HG02840 (cell line): ENCODE measurements at regions not wholly inside any gene's neighbourhood (a gene's known extent, or its start where the extent isn't known, plus 50 kb on each side); places are given as distances from the start of the nearest gene placed in this dataset.
"Not testable (repeated sequence)": the region's sequence is repeated elsewhere in the genome, so short reads cannot be mapped to it uniquely, and the experiment has no call there.

ENCODE experiments used
- ATAC-seq: cut with Tn5 transposase; IDR thresholded peaks from one replicate; pipeline ENCODE4 v1.9.1; 2021; ENCODE audit warnings: mild to moderate bottlenecking, moderate library complexity, moderate number of reproducible peaks; ENCODE audit not compliant: unreplicated experiment, low FRiP score

GRCh38 chr10:111249925-111250324 lies 173.1 kb downstream of the ADRA2A start:
- ATAC-seq: no peak

- ATAC-seq: no peak
These were observed 184.3 kb downstream of the ADRA2A start for GRCh38 chr10:111261081-111261615.

- no peak for ATAC-seq
These were observed 188.5 kb downstream of the ADRA2A start for GRCh38 chr10:111265341-111265740.

- ATAC-seq: no peak
These were observed 189.3 kb downstream of the ADRA2A start for GRCh38 chr10:111266165-111266564.

GRCh38 chr10:111267673-111268072 lies 190.8 kb downstream of the ADRA2A start:
- no peak for ATAC-seq

- ATAC-seq: no peak
These were observed 196.4 kb downstream of the ADRA2A start for GRCh38 chr10:111273235-111273634.

- no peak for ATAC-seq
These were observed 196.8 kb downstream of the ADRA2A start for GRCh38 chr10:111273635-111274034.

GRCh38 chr10:111275091-111275490 lies 198.3 kb downstream of the ADRA2A start:
- ATAC-seq: no peak

GRCh38 chr10:111277661-111278060 lies 200.8 kb downstream of the ADRA2A start:
- no peak for ATAC-seq

- no peak for ATAC-seq
These were observed 201.4 kb downstream of the ADRA2A start for GRCh38 chr10:111278266-111278665.

GRCh38 chr10:111281516-111281915 lies 204.7 kb downstream of the ADRA2A start:
- ATAC-seq: no peak

GRCh38 chr10:111289461-111289860 lies 212.6 kb downstream of the ADRA2A start:
- no peak for ATAC-seq

GRCh38 chr10:111290649-111291048 lies 213.8 kb downstream of the ADRA2A start:
- no peak for ATAC-seq

- no peak for ATAC-seq
These were observed 219.0 kb downstream of the ADRA2A start for GRCh38 chr10:111295788-111296187.

- ATAC-seq: no peak
These were observed 220.6 kb downstream of the ADRA2A start for GRCh38 chr10:111297351-111297848.

GRCh38 chr10:111298031-111298430 lies 221.2 kb downstream of the ADRA2A start:
- ATAC-seq: no peak

GRCh38 chr10:111299037-111299436 lies 222.2 kb downstream of the ADRA2A start:
- ATAC-seq: no peak

GRCh38 chr10:111303887-111304286 lies 227.1 kb downstream of the ADRA2A start:
- ATAC-seq: no peak

- ATAC-seq: no peak
These were observed 239.9 kb downstream of the ADRA2A start for GRCh38 chr10:111316722-111317212.

GRCh38 chr10:111319866-111320265 lies 243.0 kb downstream of the ADRA2A start:
- ATAC-seq: no peak

GRCh38 chr10:111323389-111323966 lies 246.6 kb downstream of the ADRA2A start:
- ATAC-seq: no peak

- not testable (repeated sequence) for ATAC-seq
These were observed 255.3 kb downstream of the ADRA2A start for GRCh38 chr10:111332174-111332573.
